HG03280 (cell line): ENCODE measurements at regions not wholly inside any gene's neighbourhood (a gene's known extent, or its start where the extent isn't known, plus 50 kb on each side); places are given as distances from the start of the nearest gene placed in this dataset.

Experiments
- ATAC-seq: cut with Tn5 transposase; IDR thresholded peaks from one replicate; pipeline ENCODE4 v1.9.1; 2021; ENCODE audit warnings: mild to moderate bottlenecking, moderate library complexity; ENCODE audit not compliant: unreplicated experiment

GRCh38 chr2:236654496-236654895, 84.9 kb downstream of the ACKR3 start:
- ATAC-seq = no peak

- no peak for ATAC-seq
These were observed 86.5 kb downstream of the ACKR3 start for GRCh38 chr2:236656166-236656565.

- no peak for ATAC-seq
These were observed 87.1 kb downstream of the ACKR3 start for GRCh38 chr2:236656721-236657120.

GRCh38 chr2:236657215-236657614, 87.6 kb downstream of the ACKR3 start:
- no peak for ATAC-seq

GRCh38 chr2:236657801-236658200, 88.2 kb downstream of the ACKR3 start:
- ATAC-seq = no peak

GRCh38 chr2:236658974-236659757, 89.5 kb downstream of the ACKR3 start:
- no peak for ATAC-seq

GRCh38 chr2:236659758-236660150, 90.1 kb downstream of the ACKR3 start:
- ATAC-seq = no peak

GRCh38 chr2:236661061-236661761, 91.6 kb downstream of the ACKR3 start:
- no peak for ATAC-seq

GRCh38 chr2:236661762-236662110, 92.1 kb downstream of the ACKR3 start:
- ATAC-seq = no peak

GRCh38 chr2:236662231-236663185, 92.9 kb downstream of the ACKR3 start:
- ATAC-seq = no peak

- ATAC-seq = no peak
These were observed 93.9 kb downstream of the ACKR3 start for GRCh38 chr2:236663287-236664101.

- no peak for ATAC-seq
These were observed 94.5 kb downstream of the ACKR3 start for GRCh38 chr2:236664136-236664535.

GRCh38 chr2:236665101-236665500, 95.5 kb downstream of the ACKR3 start:
- ATAC-seq = no peak

GRCh38 chr2:236665572-236666118, 96.0 kb downstream of the ACKR3 start:
- no peak for ATAC-seq

GRCh38 chr2:236666646-236667204, 97.1 kb downstream of the ACKR3 start:
- no peak for ATAC-seq

- ATAC-seq = no peak
These were observed 97.9 kb downstream of the ACKR3 start for GRCh38 chr2:236667526-236667925.

- no peak for ATAC-seq
These were observed 98.9 kb downstream of the ACKR3 start for GRCh38 chr2:236668531-236668969.

- no peak for ATAC-seq
These were observed 100.6 kb downstream of the ACKR3 start for GRCh38 chr2:236670235-236670620.

GRCh38 chr2:236671896-236672562, 102.4 kb downstream of the ACKR3 start:
- ATAC-seq = no peak
